Islet precursor cell (in vitro differentiated cells): ENCODE measurements at regions not wholly inside any gene's neighbourhood (a gene's known extent, or its start where the extent isn't known, plus 50 kb on each side); places are given as distances from the start of the nearest gene placed in this dataset.
"Not testable (repeated sequence)": the region's sequence is repeated elsewhere in the genome, so short reads cannot be mapped to it uniquely, and the experiment has no call there.

Source experiments
- DNase-seq: peaks from one replicate; pipeline ENCODE4 v3.0.0-alpha.2; 2018

DNA sequence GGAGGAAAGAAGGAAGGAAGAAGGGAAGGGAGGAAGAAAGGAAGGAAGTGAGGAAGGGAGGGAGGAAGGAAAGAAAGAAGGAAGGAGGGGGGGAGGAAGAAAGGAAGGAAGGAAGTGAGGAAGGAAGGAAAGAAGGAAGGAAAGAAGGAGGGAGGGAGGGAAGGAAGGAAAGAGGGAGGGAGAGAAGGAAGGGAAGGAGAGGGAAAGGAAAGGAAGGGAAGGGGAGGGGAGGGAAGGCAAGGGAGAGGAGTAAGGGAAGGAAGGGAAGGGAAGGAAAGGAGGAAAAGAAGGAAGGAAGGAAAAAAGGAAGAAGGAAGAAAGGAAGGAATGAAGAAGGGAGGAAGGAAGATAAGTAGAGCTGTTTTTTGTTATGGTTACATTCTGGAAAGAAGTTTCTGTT is 141.2 kb downstream of the LRRC3B start:
- no peak for DNase-seq

DNA sequence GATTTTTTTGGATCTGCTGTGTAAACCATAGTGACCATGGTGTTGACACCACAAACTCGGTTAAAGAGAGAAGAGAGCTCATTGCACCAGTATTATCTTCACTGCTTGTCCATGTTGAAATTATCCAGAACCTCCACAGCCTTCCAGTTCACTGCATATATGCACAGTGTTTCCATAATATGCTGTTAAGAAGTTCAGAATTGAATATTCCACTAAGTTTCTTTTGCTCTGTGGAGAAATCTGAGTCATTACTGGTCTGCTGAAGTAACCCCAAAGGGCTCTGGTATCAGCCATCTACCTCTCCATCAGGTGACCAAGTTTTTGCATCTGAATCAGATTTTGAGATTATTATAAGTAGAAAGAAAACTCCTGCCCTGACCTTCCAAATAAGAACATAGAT is 143.5 kb downstream of the LRRC3B start:
- DNase-seq: no peak

DNA sequence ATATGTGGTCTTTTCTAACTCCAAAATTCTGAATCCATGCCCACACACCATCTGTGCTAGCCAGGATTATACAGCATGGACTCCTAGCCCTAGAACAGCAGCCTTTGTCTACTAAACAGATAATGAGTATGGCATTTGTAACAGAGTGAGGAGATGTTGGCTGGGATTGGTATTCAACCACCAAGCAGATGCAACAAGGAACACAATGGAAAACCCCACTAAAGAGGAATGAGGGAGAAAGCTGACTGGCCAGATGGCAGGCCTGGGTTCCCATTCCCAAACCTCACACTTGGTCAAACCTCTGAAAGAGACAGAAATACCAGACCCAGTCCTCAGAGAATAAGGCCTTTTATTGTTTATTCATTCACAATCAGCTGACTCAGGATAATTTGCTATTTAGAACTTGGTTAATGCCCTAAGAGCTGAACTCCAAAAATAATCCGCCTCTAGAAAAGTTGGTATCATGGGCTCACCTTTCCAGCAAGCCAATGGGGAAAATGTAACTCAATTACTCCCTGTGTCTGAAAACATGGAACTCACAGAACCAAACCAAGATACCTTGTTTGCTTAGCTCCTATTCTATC is 145.6 kb downstream of the LRRC3B start:
- no peak for DNase-seq

DNA sequence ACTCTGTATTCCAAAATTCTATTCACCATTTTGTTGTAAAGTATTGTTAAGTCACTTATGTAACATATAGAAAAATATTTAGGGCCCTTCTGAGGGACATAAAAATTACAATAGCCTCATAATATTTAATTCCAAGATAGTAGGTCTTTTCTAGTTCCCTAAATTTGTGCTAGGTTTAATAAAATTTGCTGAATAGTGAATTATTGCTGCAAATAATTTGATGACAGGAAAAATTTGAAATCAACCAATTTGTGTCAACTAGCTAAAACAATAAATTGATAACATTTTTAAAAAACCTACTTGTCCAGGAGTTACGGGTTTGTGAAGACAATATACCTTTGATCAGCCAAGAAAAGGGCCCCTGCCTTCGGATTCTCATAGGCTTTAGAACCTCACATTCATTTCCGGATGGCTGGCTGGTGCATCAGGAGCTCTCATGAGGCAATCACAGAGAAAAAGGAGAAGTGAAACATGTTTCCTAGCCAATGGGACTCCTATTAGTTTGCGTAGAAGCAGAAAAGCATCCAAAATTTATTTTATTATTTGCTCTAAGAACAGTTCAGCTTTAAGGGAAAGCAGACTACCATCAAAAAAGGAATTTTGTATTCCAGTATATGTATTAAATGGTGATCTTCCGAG is 177.2 kb downstream of the LRRC3B start:
- DNase-seq: no peak

DNA sequence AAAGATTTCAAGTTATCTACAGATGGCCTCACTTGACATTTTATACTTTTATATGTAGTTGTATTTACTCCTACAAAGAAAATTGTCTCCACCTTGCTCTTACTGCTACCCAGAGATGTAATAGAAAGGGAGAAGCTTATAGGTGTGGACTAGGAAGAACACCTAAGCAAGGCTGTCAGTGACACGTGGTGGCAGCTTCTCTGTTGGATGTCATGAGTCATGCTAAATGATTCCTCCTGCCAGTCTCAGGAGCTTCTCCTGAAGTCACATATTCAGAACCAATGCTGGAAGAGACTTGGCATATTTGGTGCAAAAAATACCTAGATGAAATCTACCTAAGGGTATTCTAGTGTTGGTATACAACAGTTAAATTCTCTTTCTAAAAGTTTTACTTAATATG is 184.7 kb downstream of the LRRC3B start:
- DNase-seq: peak; percentile 45

DNA sequence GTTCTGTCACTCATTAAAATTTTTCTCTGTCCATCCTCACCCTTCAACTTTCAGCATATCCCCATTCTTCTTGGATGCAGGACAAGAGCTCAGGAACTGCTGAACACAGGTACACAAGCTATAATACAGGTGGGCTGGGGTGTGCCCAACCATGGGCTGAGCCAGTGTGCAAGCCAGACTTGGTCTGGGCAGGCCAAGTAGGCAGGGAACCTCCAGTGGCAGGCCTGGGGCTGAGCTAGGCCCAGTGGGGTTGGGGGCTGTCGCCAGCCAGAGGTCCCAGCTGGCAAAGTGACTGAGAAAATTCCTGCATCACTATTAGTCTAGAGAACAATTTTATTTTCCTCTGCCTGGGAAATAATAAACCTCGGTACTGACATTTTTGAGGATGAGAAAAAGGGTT is 202.9 kb downstream of the LRRC3B start:
- no peak for DNase-seq

DNA sequence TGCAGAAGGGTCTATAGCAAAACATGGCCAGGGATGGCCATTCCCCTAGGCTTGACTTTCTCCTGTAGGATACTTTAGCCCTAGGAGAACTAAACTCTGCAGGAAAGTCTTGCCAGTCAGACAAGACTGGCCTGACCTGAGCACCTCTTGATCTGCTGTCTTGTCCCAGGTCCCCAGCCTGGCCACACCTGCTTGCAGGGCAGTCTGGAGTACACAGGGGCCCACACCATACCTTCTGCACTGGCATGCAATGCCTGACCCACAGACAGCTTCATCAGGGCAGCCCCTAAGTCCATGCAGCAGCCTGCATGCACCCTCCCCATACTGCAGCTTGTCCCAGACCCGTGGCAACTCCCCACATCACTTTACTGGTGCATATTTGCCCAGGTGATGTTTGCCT is 204.6 kb downstream of the LRRC3B start:
- DNase-seq: no peak

DNA sequence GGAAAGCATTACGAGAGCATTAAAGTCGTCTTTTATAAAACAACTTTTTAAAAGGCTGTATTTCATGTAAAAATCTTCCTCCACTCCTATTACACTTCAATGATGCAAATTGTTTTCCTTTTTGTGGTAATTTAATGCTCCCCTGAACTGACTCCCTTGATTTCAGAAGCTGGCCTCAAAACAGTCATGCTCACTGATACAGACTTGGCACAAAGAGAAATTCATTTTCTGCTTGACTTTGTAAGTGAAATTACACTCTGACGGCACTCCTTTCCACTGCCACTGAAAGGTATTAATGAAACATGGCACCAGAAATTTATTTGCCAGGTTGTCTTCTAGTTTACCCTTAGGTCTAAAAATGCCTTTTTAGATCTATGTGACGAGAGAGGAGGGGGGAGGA is 215.5 kb downstream of the LRRC3B start:
- no peak for DNase-seq

DNA sequence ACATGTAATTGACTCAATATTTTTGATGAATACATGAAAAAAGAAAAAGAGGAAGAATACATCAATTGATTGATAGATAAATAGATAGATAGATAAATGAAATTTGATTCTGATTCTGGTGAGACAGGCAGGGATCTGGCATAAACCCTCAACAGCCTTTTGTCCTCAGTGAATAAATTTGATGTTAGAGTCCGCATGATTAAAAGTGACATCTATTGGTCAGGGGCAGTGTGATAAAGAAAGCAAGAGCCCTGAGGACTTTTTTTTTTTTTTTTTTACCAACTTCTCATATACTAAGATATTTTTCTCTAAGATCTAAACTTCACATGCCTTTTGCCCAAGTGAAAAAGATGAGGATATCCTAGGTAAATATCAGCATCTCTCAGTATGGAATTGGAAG is 216.4 kb downstream of the LRRC3B start:
- no peak for DNase-seq

DNA sequence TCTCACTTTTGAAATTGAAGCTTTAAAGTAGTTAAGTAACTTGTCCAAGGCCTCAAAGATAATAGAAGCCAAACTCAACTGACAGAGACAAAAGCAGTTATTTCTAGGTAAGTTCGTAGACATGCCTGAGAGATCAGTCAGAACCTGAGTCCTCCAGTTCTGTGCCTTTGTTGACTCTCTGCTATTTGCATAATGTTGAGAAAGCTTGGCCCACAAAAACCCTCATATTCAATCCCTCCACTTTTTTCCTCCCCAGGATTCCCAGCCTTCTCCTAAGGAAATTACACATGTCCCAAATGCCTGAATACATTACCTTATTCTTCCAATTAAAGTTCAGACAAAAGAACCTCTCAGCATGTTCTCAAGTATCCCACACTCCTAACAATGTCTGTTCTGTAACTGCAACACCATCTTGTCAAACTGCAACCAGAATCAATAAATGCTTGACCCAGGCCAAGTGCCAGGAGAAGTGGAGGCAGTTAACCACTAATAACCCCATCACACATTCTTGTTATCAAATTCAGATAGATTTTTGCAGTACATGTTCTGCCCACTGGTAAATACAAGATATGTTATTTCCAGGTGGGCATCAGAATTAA is 217.8 kb downstream of the LRRC3B start:
- no peak for DNase-seq

DNA sequence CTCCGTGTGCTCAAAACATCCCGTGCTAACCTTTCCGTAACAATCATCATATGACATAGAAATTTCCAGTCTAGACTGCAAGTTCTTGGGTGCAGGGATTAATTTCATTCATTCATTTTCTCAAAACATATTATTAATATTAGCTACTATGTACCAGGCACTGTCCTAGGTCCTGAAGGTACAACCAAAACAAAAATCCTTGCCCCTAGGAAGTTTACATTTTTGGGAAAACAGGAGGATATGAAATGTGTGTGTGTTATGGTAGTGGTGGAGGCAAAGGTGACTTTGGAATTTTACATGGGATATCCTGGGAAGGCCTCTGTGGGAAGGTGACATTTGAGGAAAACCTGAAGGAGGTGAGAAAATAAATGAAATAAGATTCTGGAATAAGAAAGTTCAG is 222.6 kb downstream of the LRRC3B start:
- DNase-seq: no peak

DNA sequence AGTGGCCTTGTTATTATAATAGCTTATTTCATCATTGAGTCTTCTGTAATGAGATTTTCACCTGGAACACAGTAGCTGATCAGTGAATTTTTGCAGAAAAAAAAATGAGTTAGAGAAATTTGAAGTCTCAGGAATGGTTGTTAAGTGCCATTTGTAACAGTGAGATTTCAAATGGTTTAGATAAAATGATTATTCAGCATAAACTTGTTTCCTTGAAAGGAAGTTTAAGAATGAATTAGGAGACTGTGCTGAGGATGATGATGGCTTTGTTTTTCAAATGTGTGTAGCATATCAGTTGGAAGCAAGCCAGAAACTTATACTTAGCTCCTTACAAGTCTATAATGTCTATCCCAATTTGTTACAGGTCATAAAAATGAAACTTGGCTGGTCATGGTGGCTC is 225.1 kb downstream of the LRRC3B start:
- DNase-seq: no peak

DNA sequence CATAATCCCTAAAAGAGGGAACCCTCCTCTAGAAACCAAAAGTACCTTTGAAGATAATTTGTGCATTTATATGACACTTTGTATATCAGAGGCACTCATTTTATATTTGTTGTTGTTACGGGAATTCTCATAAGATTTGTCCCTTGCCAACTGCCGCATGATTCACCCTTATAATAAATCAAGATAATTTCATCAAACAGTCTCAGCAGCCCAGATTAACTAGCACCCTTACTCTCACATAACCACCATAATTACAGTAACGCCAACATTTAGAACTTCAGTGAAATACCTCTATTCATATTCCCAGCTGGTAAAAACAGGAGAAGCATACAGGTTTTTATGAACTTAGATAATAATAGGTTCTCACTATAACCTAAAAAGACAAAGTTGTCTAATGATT is 271.9 kb downstream of the LRRC3B start:
- DNase-seq: no peak

DNA sequence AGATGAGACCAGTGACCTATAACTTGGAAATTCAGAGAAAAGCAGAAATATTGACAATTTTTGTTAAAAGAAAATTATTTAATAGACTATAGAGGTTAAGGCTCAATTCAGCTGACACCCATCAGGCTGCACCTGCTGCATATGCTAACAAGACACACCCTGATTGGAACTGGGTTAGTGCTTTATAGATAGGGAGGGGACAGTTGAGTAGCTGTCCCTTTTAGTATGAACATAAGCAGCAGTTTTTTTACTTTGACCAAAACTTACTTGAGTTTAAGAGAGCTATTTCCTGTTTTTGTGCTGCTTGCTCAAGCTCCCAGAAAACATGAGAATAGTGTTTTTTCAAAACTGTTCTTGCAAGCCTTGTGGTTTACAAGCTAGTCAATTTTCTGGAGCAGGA is 292.6 kb downstream of the LRRC3B start:
- no peak for DNase-seq

DNA sequence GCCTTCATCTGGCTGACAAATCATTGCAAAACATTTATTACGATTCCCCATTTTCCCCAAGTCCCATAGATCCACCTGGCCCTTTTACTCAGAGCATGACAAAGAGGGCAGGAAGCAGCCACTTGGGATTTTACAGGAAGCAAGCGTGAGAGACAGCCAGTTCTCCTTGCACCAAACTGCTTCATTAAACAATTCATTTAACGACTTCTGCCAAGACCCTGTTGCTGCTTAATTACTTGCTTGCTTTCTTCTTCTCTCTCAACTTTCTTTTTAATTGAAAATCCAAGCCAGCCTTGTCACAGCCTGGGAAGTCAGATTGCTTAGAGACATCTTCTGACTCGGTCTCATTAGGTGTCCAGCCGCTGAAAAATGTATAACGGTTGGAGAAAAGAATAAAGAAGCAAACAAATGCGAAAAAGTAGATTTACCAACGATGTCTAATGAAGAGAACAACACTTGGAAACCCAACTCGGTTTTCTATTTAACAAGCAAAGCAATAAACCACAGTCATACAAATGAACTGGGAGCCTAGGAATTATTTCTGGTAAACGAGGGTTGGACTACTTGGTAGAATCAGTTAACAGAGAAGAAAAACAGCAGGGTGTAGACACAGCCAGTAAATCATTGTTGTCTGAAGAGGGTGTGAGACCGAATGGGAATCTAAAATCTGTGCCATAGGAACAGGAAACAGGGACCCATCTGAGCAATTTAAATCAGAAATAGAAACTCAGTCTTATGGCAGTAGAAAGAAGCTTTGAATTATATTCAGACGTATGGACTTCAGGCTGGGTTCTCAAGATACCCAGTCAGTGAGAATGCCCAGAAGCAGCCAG is 298.3 kb downstream of the LRRC3B start:
- no peak for DNase-seq

DNA sequence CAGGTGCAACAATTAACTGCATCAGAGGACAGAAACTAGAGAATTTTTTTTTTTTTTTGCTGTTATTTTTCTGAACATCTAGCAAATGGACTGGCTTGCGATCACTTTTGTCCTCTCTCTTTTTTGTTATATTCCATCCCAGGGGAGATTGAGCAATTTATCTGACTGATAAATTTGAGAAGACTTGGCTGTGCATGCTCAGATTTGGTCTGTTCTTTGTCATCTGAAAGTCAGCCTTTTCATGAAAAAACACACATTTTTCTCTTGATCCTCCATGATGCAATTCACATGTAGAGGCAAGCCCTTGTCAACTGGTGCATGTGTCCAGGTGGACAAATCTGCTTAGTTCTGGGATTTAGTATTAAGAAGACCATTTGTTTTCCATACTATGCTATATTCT is 309.3 kb downstream of the LRRC3B start:
- DNase-seq: no peak

DNA sequence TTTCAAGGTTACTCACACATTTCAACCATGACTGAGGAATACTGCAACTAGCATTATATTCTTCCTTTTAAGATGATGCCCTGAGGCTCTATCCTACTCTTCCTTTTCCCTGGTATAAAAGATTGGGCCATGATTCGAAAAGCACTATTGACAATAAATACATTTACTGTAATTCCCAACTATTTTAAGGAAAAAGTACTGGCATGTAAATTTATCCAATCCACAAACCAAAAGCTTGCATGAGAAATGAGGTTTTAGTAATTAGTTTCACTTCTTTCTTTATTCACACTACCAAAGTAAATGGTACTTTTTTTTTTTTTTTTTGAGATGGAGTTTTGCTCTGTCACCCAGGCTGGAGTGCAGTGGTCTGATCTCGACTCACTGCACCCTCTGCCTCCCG is 310.2 kb downstream of the LRRC3B start:
- no peak for DNase-seq

DNA sequence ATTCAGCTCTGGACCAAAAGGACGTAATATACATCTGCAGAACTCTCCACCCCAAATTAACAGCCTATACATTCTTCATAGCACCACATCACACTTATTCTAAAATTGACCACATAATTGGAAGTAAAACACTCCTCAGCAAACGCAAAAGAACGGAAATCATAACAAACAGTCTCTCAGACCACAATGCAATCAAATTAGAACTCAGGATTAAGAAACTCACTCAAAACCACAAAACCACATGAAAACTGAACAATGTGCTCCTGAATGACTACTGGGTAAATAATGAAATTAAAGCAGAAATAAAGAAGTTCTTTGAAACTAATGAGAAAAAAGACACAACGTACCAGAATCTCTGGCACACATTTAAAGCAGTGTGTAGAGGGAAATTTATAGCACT is 322.9 kb downstream of the LRRC3B start:
- DNase-seq: not testable (repeated sequence)

DNA sequence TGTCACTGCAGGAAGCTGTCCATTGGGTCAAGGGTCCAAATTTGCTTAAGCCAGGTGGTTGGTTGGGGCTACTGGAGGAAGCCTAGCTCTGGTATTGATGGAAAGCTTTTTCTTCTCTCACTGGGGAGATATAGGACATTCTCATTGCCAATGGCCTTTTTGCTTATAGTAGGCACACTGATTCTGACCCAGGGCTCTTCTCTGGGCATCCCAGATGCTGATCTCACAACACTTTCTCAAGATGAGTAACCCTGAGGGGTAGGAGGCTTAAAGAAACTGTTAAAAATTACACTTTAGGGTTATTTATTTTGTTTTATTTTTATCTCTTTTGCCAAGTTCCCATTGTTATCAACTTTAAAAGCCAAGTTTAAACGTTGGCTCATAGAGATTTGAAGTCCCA is 337.8 kb downstream of the LRRC3B start:
- no peak for DNase-seq

DNA sequence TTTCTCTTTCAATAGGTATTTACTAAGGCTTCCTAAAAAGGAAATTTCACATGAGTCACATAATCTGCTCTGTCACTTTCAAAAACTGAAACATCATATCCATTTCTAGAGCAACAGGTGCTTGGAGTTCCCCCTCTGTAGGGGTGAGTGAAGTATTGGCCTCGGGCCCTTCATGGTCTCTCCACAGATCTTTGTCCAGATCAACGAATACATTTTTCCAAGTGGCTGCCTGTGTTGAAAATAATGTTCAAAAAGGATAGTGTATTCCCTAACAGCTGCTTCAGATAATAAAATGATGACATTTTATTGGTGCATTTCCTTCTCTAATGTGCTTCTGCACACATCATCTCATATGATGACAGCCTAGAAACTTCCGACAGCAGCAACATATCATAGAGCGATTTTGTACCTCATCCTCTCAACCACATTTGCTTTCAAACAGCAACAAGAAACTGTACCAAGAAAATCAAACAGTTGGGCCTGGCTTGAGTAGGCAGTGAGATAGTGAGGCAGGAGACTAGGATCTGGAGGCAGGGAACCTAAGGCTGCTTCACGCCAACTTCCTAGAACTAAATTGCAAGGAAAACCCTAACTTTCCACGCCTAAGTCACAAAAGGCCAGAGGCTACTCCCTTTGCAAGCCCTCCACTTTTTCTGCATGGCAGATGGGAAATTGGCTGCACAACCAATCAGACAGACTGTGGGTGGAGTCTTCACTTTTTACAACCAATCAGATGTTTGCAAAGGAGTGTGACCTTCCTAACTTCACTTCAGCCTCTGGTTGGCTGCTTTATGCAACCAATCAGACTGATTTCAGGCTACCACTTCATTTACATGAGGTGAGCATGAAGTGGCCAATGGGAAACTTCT is 340.2 kb downstream of the LRRC3B start:
- DNase-seq: no peak

DNA sequence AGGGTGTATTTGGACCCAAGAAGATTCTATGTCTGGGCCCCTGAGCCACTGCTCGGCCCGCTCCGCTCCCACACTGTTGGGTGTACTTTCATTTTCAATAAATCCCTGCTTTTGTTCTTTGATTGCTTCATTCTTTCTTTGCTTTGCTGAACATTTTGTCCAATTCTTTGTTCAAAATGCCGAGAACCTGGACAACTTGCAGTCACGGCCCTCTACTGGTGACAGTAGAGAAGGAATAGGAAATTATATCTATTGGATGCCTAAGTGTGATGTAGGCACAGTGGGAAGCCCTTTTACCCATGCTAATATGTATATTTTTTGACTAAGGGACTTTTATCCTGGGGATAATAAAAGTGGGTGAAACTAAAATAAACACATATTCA is 340.8 kb downstream of the LRRC3B start:
- DNase-seq: no peak

DNA sequence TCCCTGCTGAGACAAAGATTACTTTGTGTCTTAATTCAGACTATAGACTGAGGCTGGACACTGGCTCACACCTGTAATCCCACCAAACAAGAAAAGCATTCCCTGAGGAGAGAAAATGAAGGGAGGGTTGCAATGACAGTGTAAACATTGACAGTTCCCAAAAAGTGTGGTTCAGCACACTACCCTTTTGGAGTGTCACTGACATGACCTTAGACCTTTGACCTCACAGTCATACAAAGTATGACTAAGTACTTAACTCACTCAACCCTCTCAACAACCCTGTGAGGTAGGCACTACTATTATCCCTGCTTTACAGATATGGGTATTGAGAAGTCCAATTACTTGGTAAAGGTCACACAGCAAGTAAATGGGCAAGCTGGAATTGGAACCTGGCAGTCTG is 341.7 kb downstream of the LRRC3B start:
- no peak for DNase-seq

DNA sequence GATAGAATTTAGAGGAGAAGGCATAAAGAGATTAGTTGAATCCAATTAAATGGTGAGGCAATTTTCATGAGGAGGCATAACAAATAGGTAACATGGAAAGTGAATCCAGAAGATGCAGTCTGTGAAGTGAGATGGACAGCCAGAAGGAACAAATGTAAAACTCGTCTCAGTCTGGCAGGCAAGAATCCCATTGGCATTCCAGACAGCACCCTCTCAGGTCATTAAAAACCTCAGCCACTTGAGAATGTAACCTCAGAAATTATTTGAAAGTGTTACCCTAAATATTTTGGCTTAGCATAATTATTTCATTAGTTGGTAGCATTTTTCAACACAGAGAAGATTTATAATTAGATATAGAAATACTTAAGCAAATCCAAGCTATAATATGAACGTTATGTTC is 342.3 kb downstream of the LRRC3B start:
- no peak for DNase-seq
